Gastroesophageal sphincter (tissue), 4 donors: ENCODE measurements at regions not wholly inside any gene's neighbourhood (a gene's known extent, or its start where the extent isn't known, plus 50 kb on each side); places are given as distances from the start of the nearest gene placed in this dataset.

Experiments
- ATAC-seq: fragments of 150-250 bp; one replicate; pipeline ENCODE4 v1.9.1; 2016; ENCODE audit warnings: mild to moderate bottlenecking, moderate library complexity
- H3K27ac ChIP-seq, 4 donors: fragments of 200-600 bp; sonication (generic) in 3 of 4; 1 replicate in 3 of 4; 2 replicates in 1 of 4; pipeline ENCODE4 v1.5.1; 2016 to 2019
- H3K27me3 ChIP-seq: fragments of 200-600 bp; sonication (generic); one replicate; pipeline ENCODE4 v1.5.1; 2019
- H3K36me3 ChIP-seq, 2 donors: fragments of 200-600 bp; sonication (generic); one replicate each; pipeline ENCODE4 v1.5.1; 2019; ENCODE audit warnings: control low read depth in 1 of 2
- H3K4me1 ChIP-seq, 3 donors: fragments of 200-600 bp; sonication (generic); 1 replicate in 2 of 3; 2 replicates in 1 of 3; pipeline ENCODE4 v1.5.1; 2016 to 2019; ENCODE audit warnings: control low read depth in 2 of 3
- H3K4me3 ChIP-seq, 2 donors: fragments of 200-600 bp; sonication (generic); one replicate each; pipeline ENCODE4 v1.5.1; 2019; ENCODE audit warnings: mild to moderate bottlenecking in 1 of 2, moderate library complexity in 1 of 2
- H3K9me3 ChIP-seq, 3 donors: fragments of 200-600 bp; sonication (generic); one replicate each; pipeline ENCODE4 v1.5.1; 2017 to 2019; ENCODE audit warnings: control low read depth in 2 of 3
- CTCF ChIP-seq, 4 experiments: fragments of 200-600 bp in 2 of 4; fragments of 450-650 bp in 2 of 4; sonication (generic) in 1 of 4; IDR thresholded peaks; one replicate each; pipeline ENCODE4 v1.5.1; 2017 to 2019; ENCODE audit warnings: antibody characterized with exemption in 4 of 4, mild to moderate bottlenecking in 2 of 4, moderate library complexity in 2 of 4
- EP300 ChIP-seq: sonication (generic); formaldehyde crosslinking; IDR thresholded peaks from one replicate; pipeline ENCODE4 v1.6.1; 2017; ENCODE audit warnings: antibody characterized with exemption, mild to moderate bottlenecking
- POLR2A ChIP-seq, 2 donors: fragments of 450-650 bp; IDR thresholded peaks; one replicate each; pipeline ENCODE4 v1.6.1; 2017; ENCODE audit warnings: antibody characterized with exemption in 2 of 2, mild to moderate bottlenecking in 2 of 2, moderate library complexity in 1 of 2
- POLR2AphosphoS5 ChIP-seq: sonication (generic); formaldehyde crosslinking; IDR thresholded peaks from one replicate; pipeline ENCODE4 v1.6.1; 2017; ENCODE audit warnings: antibody characterized with exemption
- WGBS, 2 donors: methylation state at CpG; one replicate each; pipeline ENCODE4 v1.1.5; 2018; ENCODE audit warnings: low coverage in 1 of 2; 5-methylcytosine and 5-hydroxymethylcytosine counted together

- ATAC-seq = no peak
- Histone ChIP-seq H3K27ac (no peak overlapping the region), H3K27me3 (no peaks in the 10 kb centered on the region), H3K4me3 (no peak overlapping the region), H3K9me3 (no peaks in the 10 kb centered on the region), H3K36me3 (no peaks in the 10 kb centered on the region), H3K4me1 (no peaks in the 10 kb centered on the region)
- TF ChIP-seq POLR2A (IDR thresholded peaks at IDR 0.05) (no peak), POLR2AphosphoS5 (no peak), CTCF (IDR thresholded peaks at IDR 0.05) (no peak), EP300 (no peak)
- WGBS, 2 donors = 66 to 90% methylated on average over 2 to 5 of the region's 9 CpGs
These were observed 167.0 kb upstream of the PITRM1 start for GRCh38 chr10:3339531-3339950.

- ATAC-seq = no peak
These were observed 166.5 kb upstream of the PITRM1 start for GRCh38 chr10:3339121-3339520.

GRCh38 chr10:3337741-3338140 is 165.2 kb upstream of the PITRM1 start:
- WGBS, 2 donors = 88 to 94% methylated on average over 5 to 8 of the region's 8 CpGs
- H3K4me1 ChIP-seq = no peaks in the 10 kb centered on the region
- TF ChIP-seq POLR2A (IDR thresholded peaks at IDR 0.05) (no peak), POLR2AphosphoS5 (no peak), EP300 (no peak), CTCF (IDR thresholded peaks at IDR 0.05) (no peak)
- H3K27ac ChIP-seq = no peak overlapping the region
- H3K9me3 ChIP-seq = no peaks in the 10 kb centered on the region
- no peaks in the 10 kb centered on the region for H3K27me3 ChIP-seq
- no peaks in the 10 kb centered on the region for H3K36me3 ChIP-seq
- ATAC-seq = no peak
- no peak overlapping the region for H3K4me3 ChIP-seq

More at GRCh38 chr10:3339121-3339520, 166.5 kb upstream of the PITRM1 start:
- no peak overlapping the region for H3K27ac ChIP-seq
- WGBS, 2 donors = 90 to 96% methylated on average over 3 to 4 of the region's 7 CpGs
- no peaks in the 10 kb centered on the region for H3K36me3 ChIP-seq
- no peaks in the 10 kb centered on the region for H3K9me3 ChIP-seq
- TF ChIP-seq POLR2A (IDR thresholded peaks at IDR 0.05) (no peak), EP300 (no peak), CTCF (IDR thresholded peaks at IDR 0.05) (no peak), POLR2AphosphoS5 (no peak)
- H3K27me3 ChIP-seq = no peaks in the 10 kb centered on the region
- H3K4me3 ChIP-seq = no peak overlapping the region
- H3K4me1 ChIP-seq = no peaks in the 10 kb centered on the region

- 74 to 82% methylated on average over 5 to 8 of the region's 9 CpGs for WGBS, 2 donors
- Histone ChIP-seq H3K36me3 (no peaks in the 10 kb centered on the region), H3K27me3 (no peaks in the 10 kb centered on the region), H3K4me3 (no peak overlapping the region), H3K4me1 (no peaks in the 10 kb centered on the region), H3K27ac (no peak overlapping the region), H3K9me3 (no peaks in the 10 kb centered on the region)
- no peak for ATAC-seq
- TF ChIP-seq POLR2AphosphoS5 = no peak
- TF ChIP-seq EP300 = no peak
- TF ChIP-seq POLR2A (IDR thresholded peaks at IDR 0.05) = no peak
- no peak for TF ChIP-seq CTCF (IDR thresholded peaks at IDR 0.05)
These were observed 164.2 kb upstream of the PITRM1 start for GRCh38 chr10:3336673-3337293.

GRCh38 chr10:3333426-3333825 is 160.8 kb upstream of the PITRM1 start:
- Histone ChIP-seq H3K9me3 (no peaks in the 10 kb centered on the region), H3K4me3 (no peak overlapping the region), H3K27me3 (no peaks in the 10 kb centered on the region), H3K4me1 (no peaks in the 10 kb centered on the region), H3K36me3 (no peaks in the 10 kb centered on the region), H3K27ac (no peak overlapping the region)
- TF ChIP-seq POLR2A (IDR thresholded peaks at IDR 0.05) (no peak), POLR2AphosphoS5 (no peak), CTCF (IDR thresholded peaks at IDR 0.05) (no peak), EP300 (no peak)
- 53 to 94% methylated on average over 3 to 9 of the region's 10 CpGs for WGBS, 2 donors
- ATAC-seq = no peak
